HG03139 (cell line): ENCODE measurements at regions not wholly inside any gene's neighbourhood (a gene's known extent, or its start where the extent isn't known, plus 50 kb on each side); places are given as distances from the start of the nearest gene placed in this dataset.
A peak's percentile ranks its signal among the peaks of the same experiment; 100 is the strongest.
"Not testable (repeated sequence)": the region's sequence is repeated elsewhere in the genome, so short reads cannot be mapped to it uniquely, and the experiment has no call there.

Experiments used
- ATAC-seq: cut with Tn5 transposase; IDR thresholded peaks from one replicate; pipeline ENCODE4 v1.9.1; 2021; ENCODE audit not compliant: unreplicated experiment

DNA sequence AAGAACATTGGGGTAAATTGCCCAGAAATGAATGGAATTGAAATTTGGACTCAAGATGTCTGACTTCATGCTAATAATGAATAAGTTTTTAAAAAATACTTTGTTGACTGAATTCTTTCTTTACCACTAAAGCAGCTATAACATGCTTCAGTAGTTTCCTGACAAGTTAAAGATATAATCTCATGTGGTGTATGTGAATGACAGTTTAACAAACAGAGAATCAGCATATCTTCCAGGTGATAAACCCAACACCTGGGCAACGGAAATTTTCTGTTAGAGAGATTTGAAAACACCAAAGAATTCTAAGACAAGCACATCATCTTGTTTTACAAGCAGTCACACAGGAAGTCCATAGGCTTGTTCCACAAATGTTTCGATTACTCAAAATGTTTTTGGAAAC, 372.6 kb upstream of the VRK2 start:
- no peak for ATAC-seq

DNA sequence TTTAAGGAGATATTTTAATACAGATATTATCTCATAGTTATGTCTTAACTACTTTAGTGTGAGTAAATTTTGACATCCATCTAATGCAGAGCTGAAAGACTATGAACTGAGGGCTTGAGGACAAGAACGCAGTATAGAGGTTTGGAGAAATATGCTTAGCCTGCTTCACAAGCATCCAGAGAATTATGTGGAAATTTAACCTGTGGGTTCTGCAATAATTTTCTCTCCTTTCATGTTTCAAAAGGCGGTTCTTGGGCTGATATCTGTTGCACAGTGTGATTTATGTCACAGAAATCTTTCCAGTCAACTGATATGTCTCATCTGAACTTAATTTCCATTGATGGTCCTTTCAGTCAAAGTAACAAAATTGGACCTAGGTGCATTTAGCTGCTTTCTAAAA, 371.9 kb upstream of the VRK2 start:
- ATAC-seq, result no peak

DNA sequence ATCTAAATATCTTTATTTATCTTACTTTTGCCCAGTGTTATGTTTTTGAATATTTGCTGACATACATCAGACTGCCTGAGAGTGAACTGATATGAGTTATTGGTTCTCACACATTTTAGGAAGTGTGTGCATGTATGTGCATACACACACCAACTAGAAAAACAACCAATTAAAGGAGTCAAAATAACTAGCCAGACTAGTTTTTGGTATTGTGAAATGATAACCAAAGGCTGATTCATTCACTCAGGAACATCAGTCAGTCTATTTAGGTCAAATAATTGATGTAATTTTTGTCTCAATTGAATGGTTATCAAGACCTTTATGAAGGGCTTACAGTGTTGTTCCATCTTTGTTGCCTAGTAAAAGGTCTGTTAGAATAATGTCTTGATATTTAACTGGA, 369.3 kb upstream of the VRK2 start:
- no peak for ATAC-seq

DNA sequence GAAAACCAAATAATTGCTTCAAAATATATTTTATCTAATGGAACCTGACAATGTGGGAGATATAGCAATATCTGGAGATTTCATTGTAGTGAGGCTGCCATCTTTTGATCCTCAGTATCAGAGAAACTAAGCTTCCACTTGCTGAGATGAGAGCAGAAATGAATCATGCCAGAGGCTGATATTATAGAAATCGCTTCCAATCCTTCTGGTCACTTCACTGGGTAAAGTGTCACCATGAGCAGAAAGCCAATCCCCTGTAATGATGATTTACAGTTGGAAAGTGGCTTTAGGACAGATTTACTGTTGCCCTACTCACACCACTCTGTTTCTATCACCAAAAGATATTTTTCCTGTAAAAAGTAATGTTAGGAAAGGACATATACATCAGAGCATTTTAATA, 365.0 kb upstream of the VRK2 start:
- no peak for ATAC-seq

DNA sequence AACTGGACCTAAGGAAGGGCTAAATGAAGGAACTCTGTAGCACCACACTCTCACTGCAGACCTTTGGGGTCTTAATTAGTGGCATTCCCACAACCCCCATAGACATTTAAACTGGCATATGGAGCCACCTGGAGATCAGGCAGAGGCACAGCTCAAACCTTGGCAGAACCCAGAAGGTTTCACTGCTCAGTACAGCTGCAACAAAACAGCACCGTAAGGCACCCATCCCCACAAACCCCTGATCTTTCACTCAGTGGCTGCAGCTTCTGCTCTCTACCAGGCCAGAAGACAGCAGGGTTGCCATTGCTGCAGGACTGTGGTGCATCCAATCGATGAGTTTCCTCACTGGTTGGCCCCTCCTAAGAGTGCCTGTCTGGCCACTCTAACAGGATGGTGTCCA, 361.6 kb upstream of the VRK2 start:
- ATAC-seq, result no peak

DNA sequence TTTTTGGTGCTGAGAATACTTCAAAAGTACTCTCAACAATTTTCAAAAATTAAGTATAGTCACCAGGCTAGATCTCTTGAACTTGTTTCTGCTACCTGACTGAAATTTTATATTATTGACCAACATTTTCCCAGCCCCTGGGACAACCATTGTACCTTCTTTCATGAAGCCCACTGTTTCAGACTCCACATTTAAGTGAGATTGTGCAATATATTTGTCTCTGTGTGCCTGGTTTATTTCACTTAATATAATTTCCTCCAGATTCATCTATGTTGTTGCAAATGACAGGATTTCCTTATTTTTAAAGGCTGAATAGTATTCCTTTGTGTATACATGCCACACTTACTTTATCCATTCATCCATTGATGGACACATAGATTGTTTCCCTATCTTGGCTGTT, 354.2 kb upstream of the VRK2 start:
- ATAC-seq, result no peak

DNA sequence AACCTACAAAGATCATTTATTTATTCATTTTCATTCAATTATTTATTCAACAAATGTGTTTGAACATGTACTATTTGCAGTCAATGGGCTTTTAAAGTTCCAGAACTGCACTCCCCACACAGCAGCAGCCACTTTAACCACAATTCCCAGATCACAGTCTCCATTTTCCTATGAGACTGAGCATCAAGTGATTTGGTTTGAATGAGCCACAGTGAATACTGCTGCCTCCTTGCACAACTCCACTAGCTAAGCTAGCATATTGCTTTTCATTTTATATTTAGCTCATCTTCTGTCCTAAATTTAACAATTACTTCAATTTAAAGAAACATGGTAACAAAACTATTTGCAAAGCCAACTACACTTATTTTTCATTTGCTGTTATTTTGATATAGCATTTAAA, 353.4 kb upstream of the VRK2 start:
- no peak for ATAC-seq

DNA sequence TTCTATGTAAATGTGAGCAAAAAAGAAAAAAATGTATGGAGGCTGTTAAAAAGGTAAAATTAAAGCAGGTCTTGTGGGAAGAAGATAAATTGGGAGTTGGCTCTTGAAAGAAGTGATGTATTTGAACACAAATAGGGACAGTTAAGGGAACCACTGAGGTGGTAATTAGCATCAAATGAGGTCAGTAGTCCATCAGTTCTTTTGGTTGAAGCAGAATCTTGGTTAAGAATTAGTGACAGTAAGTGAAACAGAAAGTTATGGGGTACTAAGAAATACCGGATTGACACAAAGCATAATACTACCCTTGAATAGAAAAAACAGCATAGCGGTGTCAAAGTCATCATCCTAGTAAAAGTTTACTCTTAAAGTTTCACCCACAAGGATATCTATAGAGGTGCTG, 352.6 kb upstream of the VRK2 start:
- no peak for ATAC-seq

DNA sequence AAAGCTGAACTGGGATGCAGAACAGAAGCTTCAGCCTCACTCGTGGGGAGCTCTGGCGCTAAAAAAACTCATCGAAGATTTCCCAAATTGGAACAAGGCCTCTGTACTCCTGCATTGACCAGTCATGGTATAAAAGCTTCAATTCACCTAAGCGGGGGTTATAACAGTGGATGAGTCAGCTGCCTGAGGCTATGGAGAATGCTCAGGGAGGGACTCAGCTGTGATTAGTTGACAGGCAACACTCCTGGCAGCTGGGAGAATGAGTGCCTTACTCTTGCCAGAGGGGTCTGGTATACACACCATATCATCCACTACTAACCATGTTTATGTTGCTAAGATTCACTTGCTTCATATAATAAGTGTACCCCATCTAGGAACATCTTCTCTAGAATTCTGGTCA, 350.6 kb upstream of the VRK2 start:
- no peak for ATAC-seq

DNA sequence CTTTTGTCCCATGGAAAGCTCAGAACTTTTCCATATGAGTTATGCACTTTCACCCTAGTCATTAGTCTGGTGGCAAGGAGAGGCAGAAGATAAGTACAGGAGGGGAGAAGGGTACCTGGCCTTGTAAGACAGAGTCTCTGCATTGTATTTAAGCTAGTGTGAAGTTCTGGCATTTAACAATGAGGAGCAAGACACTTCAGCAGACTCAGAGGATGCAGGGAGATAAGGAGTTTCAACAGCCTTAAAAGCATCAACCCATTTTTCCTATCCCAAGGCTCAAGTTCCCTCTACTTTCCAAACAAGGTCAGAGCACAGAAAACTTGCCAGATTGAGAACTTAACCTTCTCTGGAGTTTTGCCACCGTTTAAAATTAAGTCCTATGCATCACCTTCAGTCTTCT, 348.2 kb upstream of the VRK2 start:
- ATAC-seq, result no peak

DNA sequence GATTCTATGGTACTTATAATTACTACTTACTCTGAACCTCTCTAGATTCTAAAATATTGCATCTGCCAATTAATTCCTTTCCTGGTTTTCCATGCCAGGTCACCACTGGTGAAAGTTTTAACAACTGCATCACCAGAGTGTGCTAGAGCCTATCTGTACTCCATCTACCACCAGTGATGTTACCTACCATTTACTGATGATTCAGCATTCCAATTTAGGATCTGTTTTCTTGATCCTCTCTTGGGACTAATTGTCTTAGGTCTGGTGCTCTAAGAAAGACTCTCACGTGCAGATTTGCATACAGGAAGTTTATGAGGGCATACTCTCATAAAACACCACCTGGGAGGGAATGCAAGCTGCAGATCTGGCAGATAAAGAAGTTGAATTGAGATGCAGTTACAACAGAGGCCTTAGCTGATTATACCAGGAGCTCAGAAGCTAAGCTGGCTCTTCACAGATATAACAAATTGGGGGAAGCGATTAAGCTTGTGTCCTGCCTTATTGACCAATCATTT, 347.6 kb upstream of the VRK2 start:
- ATAC-seq, result no peak

DNA sequence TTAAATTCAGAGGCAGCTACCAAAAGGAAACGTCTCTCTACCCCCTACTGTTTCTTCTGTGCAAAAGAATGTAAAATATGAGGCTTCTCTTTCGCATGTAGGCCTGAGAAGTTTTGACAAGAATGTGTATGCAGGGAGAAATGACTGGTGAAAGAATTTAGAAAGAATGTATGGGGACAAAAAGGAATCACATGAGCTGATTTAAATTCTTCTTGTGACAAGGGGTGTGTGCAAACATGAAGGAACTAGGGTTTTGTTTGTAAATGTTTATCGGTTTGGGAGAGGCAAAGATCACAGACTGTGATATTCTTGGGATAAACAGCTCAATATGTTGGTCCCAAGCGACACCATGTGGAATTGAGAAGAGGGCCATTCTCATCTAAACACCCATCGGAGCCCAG, 345.2 kb upstream of the VRK2 start:
- no peak for ATAC-seq

DNA sequence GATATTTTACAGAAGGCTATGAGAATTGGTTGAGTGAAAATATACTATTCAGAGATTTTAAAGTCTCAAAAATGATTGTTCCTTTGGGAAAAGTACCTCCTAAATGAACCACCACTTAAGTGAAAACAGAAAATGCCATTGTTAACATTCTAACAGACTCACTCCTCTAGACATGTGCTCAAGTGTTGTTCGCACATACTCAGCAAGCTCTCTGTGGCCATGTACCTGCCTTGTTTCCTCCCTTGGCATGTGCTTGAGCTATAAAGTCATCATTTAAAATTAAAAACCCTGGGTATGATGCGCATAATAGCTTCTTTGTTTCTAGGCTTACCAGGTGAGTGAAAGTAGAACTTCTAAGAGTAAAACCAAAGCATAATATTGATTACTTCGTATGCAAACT, 343.2 kb upstream of the VRK2 start:
- ATAC-seq, result no peak

DNA sequence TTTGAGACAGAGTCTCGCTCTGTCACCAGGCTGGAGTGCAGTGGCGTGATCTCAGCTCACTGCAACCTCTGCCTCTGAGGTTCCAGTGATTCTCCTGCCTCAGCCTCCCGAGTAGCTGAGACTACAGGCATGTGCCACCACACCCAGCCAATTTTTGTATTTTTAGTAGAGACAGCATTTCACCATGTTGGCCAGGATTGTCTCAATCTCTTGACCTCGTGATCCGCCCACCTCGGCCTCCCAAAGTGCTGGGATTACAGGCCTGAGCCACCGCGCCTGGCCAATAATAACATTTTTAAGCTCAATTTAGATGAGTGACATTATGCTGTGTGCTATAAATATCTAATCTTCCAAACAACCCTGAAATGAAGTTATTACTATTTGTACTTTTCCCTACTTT, 338.8 kb upstream of the VRK2 start:
- ATAC-seq, result not testable (repeated sequence)

DNA sequence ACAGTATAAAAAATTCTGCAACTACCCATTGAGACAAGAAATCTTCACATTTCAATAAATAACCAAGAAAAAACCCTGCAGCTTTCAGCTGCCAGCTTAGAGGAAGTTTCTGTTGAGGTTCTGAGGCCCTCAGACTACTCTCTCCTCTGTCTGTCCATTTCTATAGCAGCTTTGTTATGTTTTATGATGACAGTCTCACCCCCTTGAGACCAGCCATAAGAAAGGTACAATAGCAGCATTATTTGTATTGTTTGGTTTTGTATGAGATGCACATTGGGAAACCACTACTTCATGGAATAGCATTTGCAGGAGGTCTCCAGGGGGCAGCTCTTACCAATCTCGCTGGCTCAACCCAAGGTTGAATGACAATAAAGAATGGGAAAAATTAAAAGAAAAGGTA, 334.6 kb upstream of the VRK2 start:
- ATAC-seq, result no peak

DNA sequence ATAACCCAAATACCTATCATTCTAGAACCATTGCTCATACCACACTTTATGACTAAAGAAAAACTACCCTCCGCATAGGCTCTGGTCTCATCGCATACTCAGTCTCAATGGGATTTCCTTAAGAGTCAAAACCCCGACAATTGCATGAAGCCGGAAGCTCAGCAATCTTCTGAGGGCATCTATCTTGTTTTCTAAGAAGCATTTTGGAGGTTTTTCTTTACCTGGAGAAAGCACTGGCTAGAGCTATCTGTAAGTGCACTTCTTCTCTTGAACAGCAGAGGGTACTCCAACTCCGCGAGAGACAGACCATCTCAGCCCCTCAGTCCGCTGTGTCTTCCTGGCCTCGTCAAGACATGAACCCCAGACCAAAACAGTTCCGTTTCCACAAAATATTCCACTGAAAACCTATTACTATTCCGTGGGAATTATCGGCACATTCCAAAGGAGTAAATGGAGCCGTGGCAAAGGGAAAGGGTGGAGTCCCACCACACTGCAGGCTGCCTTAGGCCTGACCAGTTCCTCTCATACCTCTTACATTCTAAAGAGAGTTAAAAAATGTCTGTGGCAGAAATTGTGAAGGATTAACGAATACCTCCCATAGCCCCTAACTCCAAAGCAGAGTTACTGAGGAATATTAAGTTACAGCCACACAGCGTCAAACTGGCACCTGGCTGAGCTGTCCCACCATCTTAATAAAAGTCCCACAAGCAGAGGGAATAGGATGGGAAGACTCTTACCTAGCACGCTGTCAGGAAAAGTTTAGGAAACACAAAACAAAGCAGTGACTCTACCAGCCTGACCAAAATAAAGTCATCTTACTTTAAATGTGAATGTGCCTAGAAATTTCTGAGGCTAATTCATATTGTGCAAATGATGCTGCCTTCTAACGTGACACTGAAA, 325.6 kb upstream of the VRK2 start:
- ATAC-seq, result peak; percentile 99

DNA sequence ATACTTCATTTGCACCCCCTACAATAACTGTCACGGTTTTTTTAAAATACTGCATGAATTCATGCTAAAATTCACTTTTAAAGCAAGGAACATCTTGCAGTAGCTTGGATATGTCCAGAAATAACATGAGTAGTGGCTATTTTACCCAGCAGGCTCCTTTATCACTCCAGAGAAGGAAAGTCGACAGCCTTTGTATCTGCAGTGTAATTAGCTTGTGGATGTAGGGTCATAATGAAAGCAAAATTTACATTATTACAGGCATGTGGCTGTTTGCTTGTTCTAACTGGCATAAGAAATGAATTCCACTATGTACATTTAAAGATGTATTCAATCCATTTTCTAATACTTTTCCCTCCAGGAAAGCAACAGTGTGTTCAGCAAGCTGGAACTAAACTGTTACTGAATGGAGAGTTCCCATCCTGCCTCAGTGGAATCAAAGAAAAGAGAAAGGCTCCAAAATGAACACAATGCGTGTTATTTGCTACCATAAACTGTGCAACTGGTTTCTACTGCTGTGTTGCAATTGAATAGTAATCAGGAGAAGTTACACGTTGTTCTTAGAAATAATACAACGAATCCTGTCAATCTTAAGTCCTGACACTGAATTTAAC, 321.2 kb upstream of the VRK2 start:
- ATAC-seq, result no peak

DNA sequence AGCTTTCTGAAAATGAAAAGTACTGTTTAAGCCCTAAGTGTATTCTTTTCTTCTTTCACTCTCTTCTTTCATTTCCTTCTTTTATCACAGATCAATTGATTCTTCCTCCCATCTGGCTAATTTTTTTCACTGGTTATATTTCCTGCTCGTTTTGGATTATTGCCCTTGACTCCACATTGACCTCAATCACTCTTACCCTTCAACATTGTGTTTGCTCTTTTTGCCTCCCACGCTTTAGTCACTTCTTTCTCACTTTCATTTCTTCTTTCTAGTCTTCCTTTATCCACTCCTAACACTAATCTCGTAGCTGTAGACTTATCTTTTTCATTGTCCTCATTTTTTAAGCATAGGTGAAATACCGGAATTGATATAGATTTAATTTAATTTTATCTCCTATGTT, 320.3 kb upstream of the VRK2 start:
- peak; percentile 84 for ATAC-seq

DNA sequence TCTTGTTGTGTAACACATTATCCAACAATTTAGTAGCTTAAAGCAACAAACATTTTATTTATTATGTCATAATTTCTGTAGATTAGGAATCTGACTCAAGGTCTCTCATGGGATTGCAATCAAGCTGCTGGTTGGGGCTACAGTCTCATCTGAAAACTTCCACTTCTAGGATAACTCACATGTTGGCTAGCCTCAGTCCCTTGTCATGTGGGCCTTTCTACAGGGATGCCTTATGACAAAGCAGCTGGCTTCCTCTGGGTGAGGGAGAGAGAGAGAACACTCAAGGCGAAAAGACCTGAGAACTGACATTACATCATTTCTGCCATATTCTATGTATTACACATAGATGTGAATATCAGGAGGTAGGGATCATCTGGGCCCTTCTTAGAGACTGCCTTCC, 317.9 kb upstream of the VRK2 start:
- ATAC-seq, result no peak

DNA sequence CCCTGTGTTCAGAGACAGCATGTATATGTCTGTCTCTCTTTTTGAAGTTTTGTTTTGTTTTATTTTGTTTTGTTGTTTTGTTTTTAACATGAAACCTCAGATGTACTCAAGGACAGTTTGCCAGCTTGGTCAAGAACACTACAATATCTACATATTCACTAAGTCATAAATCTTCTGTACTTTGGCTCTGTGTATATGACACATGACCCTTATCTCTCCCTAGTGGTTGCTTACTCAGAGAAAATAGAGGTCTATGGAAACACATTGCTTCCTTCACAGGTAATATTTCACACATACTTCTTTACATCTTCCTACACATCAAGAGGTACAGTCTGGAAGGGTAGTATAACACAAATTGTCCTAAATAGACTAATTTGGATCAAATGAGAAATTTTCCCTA, 312.6 kb upstream of the VRK2 start:
- no peak for ATAC-seq

DNA sequence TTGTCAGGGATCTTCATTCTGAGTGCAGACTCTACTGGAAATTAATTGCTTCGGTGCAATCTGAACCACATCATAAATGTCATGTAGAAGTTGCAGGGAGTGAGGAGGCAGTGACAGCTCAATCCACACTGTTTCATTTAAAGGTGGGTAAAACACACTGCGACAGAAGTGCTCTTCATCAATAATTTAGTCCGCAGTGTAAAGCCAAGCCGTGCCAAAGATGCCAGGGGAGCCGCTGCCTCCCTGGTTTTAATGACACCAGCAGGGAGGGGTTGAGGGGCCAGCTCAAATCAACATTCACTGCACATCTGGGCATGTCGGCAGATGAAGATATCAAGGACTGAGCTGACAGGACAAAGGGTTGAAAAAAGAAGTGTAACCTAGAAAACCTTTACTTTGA, 305.7 kb upstream of the VRK2 start:
- no peak for ATAC-seq

DNA sequence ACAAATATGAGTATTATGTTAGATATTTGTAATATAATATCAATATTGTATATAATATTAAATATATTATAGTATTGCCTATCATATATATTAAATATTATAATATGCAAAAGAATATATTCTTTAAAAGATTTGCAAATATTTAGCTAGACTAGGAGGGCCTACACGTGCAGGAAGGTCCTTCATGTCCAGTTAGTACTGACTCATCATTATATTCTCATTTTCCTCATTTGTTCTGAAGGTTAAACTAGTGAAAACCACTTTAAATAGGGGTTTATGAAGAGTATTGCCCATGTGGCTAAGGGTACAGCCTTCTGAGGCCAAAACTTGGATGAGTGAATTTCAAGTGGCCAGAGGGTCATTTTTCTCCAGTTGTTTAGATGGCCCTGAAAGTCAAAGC, 293.0 kb upstream of the VRK2 start:
- no peak for ATAC-seq

DNA sequence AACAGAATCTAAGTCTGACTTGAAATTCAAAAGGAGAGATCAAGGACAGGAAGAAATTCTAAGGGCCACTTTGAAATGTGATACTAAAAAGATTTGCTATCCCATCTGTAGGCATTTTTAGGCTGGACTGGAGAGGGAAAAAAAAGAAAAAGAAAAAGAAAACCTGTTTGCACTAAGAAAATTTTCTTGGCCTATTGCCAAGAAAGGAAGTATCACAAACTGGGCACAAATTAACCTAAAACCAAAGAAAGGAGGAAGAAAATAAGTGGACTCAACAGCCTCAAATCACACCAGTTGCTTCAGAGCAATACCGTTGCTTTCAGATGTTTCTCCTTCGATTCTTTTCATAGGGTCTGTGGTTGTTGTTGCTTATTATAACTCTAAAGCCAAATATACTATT, 287.9 kb upstream of the VRK2 start:
- no peak for ATAC-seq
